Lower leg skin (tissue), 3 donors: ENCODE measurements at regions not wholly inside any gene's neighbourhood (a gene's known extent, or its start where the extent isn't known, plus 50 kb on each side); places are given as distances from the start of the nearest gene placed in this dataset.

Source experiments
- CTCF ChIP-seq, 3 donors: fragments of 450-650 bp; IDR thresholded peaks; one replicate each; pipeline ENCODE4 v1.5.1; 2016; ENCODE audit warnings: antibody characterized with exemption in 3 of 3, mild to moderate bottlenecking in 3 of 3, moderate library complexity in 2 of 3
- POLR2A ChIP-seq, 2 donors: fragments of 450-650 bp; IDR thresholded peaks; one replicate each; pipeline ENCODE4 v1.6.1; 2016 to 2017; ENCODE audit warnings: antibody characterized with exemption in 2 of 2, mild to moderate bottlenecking in 1 of 2, moderate library complexity in 1 of 2

- TF ChIP-seq CTCF (IDR thresholded peaks at IDR 0.05) (no peak), POLR2A (IDR thresholded peaks at IDR 0.05) (no peak)
These were observed 324.2 kb upstream of the NUDT12 start for GRCh38 chr5:103886826-103887225.
